Fibroblast of lung (primary cell): ENCODE measurements at regions not wholly inside any gene's neighbourhood (a gene's known extent, or its start where the extent isn't known, plus 50 kb on each side); places are given as distances from the start of the nearest gene placed in this dataset.
"Not testable (repeated sequence)": the region's sequence is repeated elsewhere in the genome, so short reads cannot be mapped to it uniquely, and the experiment has no call there.

Source experiments
- EZH2 ChIP-seq: IDR thresholded peaks from 2 replicates; pipeline ENCODE4 v1.5.1; 2012; ENCODE audit warnings: low read length, control low read depth, mild to moderate bottlenecking; ENCODE audit errors: missing control alignments
- TF ChIP-seq, protein P1 (sequence below), 2 donors: IDR thresholded peaks in 1 of 2; conservative IDR thresholded peaks in 1 of 2; 1 replicate in 1 of 2; 2 replicates in 1 of 2; pipeline ENCODE4 v1.5.1; 2011 to 2012; ENCODE audit warnings: low read length in 2 of 2, control low read depth in 1 of 2, inconsistent platforms in 1 of 2, low read depth in 1 of 2, mild to moderate bottlenecking in 1 of 2

DNA sequence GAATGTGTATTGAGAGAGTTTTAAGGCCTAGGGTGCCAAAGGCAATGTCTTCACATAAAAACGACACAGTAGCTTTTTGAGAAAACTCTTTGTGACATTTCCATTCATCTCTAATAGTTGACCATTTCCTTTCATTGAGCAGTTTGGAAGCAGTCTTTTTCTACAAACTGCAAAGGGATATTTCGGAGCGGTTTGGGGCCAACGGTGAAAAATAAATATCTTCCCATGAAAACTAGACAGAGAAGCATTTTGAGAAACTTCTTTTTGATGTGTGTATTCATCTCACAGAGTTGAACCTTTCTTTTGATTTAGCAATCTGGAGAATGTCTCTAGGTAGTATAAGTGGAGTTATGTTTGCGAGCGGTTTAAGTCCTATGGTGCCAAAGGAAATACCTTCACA lies 3052.9 kb downstream of the TUBA3C start:
- TF ChIP-seq, protein P1, sequence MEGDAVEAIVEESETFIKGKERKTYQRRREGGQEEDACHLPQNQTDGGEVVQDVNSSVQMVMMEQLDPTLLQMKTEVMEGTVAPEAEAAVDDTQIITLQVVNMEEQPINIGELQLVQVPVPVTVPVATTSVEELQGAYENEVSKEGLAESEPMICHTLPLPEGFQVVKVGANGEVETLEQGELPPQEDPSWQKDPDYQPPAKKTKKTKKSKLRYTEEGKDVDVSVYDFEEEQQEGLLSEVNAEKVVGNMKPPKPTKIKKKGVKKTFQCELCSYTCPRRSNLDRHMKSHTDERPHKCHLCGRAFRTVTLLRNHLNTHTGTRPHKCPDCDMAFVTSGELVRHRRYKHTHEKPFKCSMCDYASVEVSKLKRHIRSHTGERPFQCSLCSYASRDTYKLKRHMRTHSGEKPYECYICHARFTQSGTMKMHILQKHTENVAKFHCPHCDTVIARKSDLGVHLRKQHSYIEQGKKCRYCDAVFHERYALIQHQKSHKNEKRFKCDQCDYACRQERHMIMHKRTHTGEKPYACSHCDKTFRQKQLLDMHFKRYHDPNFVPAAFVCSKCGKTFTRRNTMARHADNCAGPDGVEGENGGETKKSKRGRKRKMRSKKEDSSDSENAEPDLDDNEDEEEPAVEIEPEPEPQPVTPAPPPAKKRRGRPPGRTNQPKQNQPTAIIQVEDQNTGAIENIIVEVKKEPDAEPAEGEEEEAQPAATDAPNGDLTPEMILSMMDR (conservative IDR thresholded peaks at IDR 0.05 in 1 of 2, IDR thresholded peaks at IDR 0.05 in 1 of 2; ENCODE audit: low read depth in 1 of 2, low read length in 2 of 2): not testable (repeated sequence)
- TF ChIP-seq EZH2: not testable (repeated sequence)
